ENCODE measurements at regions not wholly inside any gene's neighbourhood (a gene's known extent, or its start where the extent isn't known, plus 50 kb on each side); places are given as distances from the start of the nearest gene placed in this dataset.

- CTCF ChIA-PET = interaction anchor here (0.7 to 4.6 kb wide), 6 partner anchors 614 to 1179 kb away, joined by 3 to 40 read pairs (median 4); no protein-coding TSS in a partner anchor
- Histone ChIP-seq H3K4me2 (ENCODE audit: control insufficient read depth, insufficient read depth) (no peak overlapping the region), H4K20me1 (ENCODE audit: control insufficient read depth, insufficient read depth) (no peaks in the 10 kb centered on the region), H3K79me2 (ENCODE audit: control insufficient read depth, insufficient read depth, low read length) (no peaks in the 10 kb centered on the region), H3K4me3 (no peak overlapping the region), H3K27me3 (replicated peaks in 1 of 2; ENCODE audit: control insufficient read depth in 2 of 2, insufficient read depth in 2 of 2, low read length in 1 of 2) (no peaks in the 10 kb centered on the region), H2AFZ (ENCODE audit: control insufficient read depth, low read depth, low read length) (no peak overlapping the region), H3K9ac (ENCODE audit: control insufficient read depth, insufficient read depth, low read length) (no peak overlapping the region), H3K27ac (ENCODE audit: control insufficient read depth, insufficient read depth) (no peak overlapping the region), H3K36me3 (ENCODE audit: control insufficient read depth in 2 of 2, insufficient read depth in 2 of 2, low read length in 1 of 2) (no peaks in the 10 kb centered on the region), H3K4me1 (ENCODE audit: control insufficient read depth, insufficient read depth, low read length) (no peaks in the 10 kb centered on the region), H3K9me3 (replicated peaks; ENCODE audit: control insufficient read depth, insufficient read depth, low read length) (no peaks in the 10 kb centered on the region)
- FAIRE-seq = no peak
- POLR2A ChIA-PET = no interaction called here
- ATAC-seq = no peak
- intact Hi-C loops (cut with micrococcal nuclease; ENCODE audit: unreplicated experiment) (loop anchor here (5.0 kb wide), 2 partner anchors 334 to 559 kb away; no protein-coding TSS in a partner anchor), in situ Hi-C loops (cut with MboI) (loop anchor here (5.0 to 25.0 kb wide), 2 partner anchors 619 to 1174 kb away; no protein-coding TSS in a partner anchor)
- WGBS (ENCODE audit: insufficient coverage, insufficient replicate concordance, low lambda C conversion rate, missing lambda C conversion rate) = 47% methylated on average over 6 of the region's 6 CpGs
- SMC1A ChIA-PET (ENCODE audit: uncharacterized antibody, unreplicated experiment) = interaction anchor here (0.9 to 4.8 kb wide), 3 partner anchors 68 to 618 kb away, joined by 3 to 153 read pairs (median 4); no protein-coding TSS in a partner anchor
- DNase-seq (ENCODE audit: low read depth, low spot score) = no peak
- BruUV-seq (replicated peaks) = no TSS peak
- RAD21 ChIA-PET (ENCODE audit: unreplicated experiment) = interaction anchor here (0.9 to 1.1 kb wide), 2 partner anchors 139 to 618 kb away, joined by 3 to 15 read pairs; no protein-coding TSS in a partner anchor
- TF ChIP-seq CHD1 (IDR thresholded peaks at IDR 0.05; ENCODE audit: low read depth, low read length) (no peak), SMAD1 (IDR thresholded peaks at IDR 0.05; ENCODE audit: low read depth, partially characterized antibody) (no peak)
These were observed 53.3 kb upstream of the DCC start for GRCh38 chr18:52286675-52287074.

DNA sequence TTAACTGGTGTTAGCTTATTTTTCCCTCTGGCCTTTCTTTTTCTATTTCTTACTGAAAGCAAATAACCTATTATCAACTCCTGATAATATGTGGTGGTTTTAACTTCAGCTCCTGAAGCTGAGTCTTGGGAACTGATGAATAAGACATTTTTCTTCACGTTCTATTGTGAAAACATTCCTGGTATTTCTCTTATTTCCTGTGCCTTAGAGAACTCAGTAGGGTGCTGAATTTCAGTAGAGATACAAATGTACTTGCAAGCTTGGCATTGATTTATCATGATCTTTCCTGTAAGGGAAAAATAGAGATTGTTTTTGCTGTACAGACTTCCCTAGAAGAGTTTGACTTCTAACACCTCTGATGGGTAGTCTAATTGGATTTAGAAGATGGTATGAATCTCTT is 52.8 kb upstream of the DCC start:
- Histone ChIP-seq H3K27me3 (replicated peaks in 1 of 2; ENCODE audit: control insufficient read depth in 2 of 2, insufficient read depth in 2 of 2, low read length in 1 of 2) (no peaks in the 10 kb centered on the region), H3K4me2 (ENCODE audit: control insufficient read depth, insufficient read depth) (no peak overlapping the region), H3K36me3 (ENCODE audit: control insufficient read depth in 2 of 2, insufficient read depth in 2 of 2, low read length in 1 of 2) (no peaks in the 10 kb centered on the region), H3K27ac (ENCODE audit: control insufficient read depth, insufficient read depth) (no peak overlapping the region), H3K79me2 (ENCODE audit: control insufficient read depth, insufficient read depth, low read length) (no peaks in the 10 kb centered on the region), H2AFZ (ENCODE audit: control insufficient read depth, low read depth, low read length) (no peak overlapping the region), H3K9me3 (replicated peaks; ENCODE audit: control insufficient read depth, insufficient read depth, low read length) (no peaks in the 10 kb centered on the region), H3K4me3 (no peak overlapping the region), H4K20me1 (ENCODE audit: control insufficient read depth, insufficient read depth) (no peaks in the 10 kb centered on the region), H3K4me1 (ENCODE audit: control insufficient read depth, insufficient read depth, low read length) (no peaks in the 10 kb centered on the region), H3K9ac (ENCODE audit: control insufficient read depth, insufficient read depth, low read length) (no peak overlapping the region)
- no peak for FAIRE-seq
- ATAC-seq = no peak
- BruUV-seq (replicated peaks) = no TSS peak
- ChIA-PET POLR2A (no interaction called here), CTCF (interaction anchor here (0.7 to 4.6 kb wide), 6 partner anchors 615 to 1180 kb away, joined by 3 to 40 read pairs (median 4); no protein-coding TSS in a partner anchor), SMC1A (ENCODE audit: uncharacterized antibody, unreplicated experiment) (interaction anchor here (0.9 to 4.8 kb wide), 3 partner anchors 69 to 618 kb away, joined by 3 to 153 read pairs (median 4); no protein-coding TSS in a partner anchor), RAD21 (ENCODE audit: unreplicated experiment) (interaction anchor here (0.9 to 1.1 kb wide), 2 partner anchors 140 to 619 kb away, joined by 3 to 15 read pairs; no protein-coding TSS in a partner anchor)
- in situ Hi-C loops (cut with MboI) = loop anchor here (5.0 to 25.0 kb wide), 2 partner anchors 620 to 1175 kb away; no protein-coding TSS in a partner anchor
- TF ChIP-seq PML (IDR thresholded peaks at IDR 0.05; ENCODE audit: low read length) = no peak
- no peak for DNase-seq (ENCODE audit: low read depth, low spot score)
- intact Hi-C loops (cut with micrococcal nuclease; ENCODE audit: unreplicated experiment) = loop anchor here (5.0 kb wide), 2 partner anchors 335 to 560 kb away; no protein-coding TSS in a partner anchor
- WGBS (ENCODE audit: insufficient coverage, insufficient replicate concordance, low lambda C conversion rate, missing lambda C conversion rate) = 0% methylated on average over 1 of the region's 1 CpG

Data from GM12878 (cell line).